HG03135 (cell line): ENCODE measurements at regions not wholly inside any gene's neighbourhood (a gene's known extent, or its start where the extent isn't known, plus 50 kb on each side); places are given as distances from the start of the nearest gene placed in this dataset.
"Not testable (repeated sequence)": the region's sequence is repeated elsewhere in the genome, so short reads cannot be mapped to it uniquely, and the experiment has no call there.

Source experiments
- ATAC-seq: cut with Tn5 transposase; IDR thresholded peaks from one replicate; pipeline ENCODE4 v1.9.1; 2021; ENCODE audit warnings: mild to moderate bottlenecking, moderate library complexity; ENCODE audit not compliant: unreplicated experiment

DNA sequence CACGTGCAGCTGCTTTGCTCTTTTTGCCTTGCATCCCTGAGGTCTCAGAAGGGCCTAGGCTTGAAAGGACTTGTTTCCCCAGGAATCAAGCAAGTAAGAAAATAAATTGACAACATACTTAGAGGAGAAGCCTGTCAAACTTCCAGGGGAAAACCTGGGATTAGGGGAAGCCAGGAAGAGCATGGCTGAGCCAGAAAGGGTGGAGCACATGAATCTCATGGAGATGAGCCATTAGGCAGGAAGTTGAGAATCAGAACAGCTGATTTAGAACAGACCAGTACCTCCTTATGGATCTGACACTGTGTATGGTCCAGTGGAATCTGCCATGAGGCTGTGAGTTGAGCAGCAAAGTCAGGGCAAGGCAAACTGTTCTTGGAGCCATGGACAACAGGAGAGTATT, 511.0 kb downstream of the RPIA start:
- not testable (repeated sequence) for ATAC-seq

DNA sequence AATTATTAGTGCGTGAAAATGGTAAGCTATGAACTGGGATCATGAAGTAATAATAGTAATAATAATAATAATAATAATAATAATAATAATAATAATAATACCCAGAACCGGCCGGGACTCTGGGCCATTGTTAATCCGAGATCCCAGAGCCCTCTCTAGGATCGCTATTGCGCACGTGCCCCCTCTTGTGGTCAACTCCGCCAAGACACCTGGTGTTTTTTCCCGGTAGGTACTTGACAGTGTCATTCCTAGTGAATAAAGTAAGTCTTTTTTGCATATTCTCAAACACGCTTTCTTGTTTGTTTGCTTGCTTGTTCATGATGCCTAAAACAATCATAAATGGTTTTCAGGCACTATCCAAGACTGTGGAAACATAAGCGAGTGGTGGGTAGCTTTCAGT, 513.7 kb downstream of the RPIA start:
- peak; percentile 71 for ATAC-seq

DNA sequence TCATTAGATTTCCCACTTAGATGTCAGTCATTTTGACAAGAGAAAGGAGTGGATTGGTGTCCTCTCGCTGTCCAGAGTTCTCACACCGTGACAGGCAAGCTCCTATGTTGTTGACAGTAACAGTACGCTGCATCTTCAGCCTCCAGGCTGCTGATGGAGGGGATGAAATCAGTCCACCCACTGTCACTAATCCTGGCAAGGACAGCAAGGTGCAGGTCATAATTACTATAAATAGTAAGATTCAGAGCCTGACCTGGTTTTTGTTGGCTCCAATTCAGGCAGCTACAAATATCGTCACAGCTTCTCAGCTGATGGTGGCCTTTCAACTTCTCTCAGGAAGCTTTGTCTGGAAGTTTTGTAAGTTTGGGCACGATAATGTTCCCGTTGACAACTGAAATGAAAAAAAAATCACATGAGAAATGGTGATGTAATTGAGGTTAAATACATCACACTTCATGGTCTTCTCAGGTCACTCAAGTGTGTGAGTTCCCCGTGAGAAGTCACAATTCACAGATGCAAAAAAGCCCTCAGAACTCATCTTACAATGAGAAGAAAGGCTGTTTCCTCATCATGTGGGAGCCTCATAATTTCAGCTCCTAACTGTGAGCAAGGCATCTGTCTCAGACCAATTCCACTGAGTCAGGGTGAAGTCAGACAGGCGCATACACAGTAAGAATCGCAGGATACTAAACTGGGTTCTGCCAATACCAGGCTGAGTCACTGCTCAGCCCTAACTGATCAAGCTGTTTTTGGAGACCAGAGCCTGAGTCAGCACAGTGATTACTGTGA, 516.9 kb downstream of the RPIA start:
- ATAC-seq = not testable (repeated sequence)

DNA sequence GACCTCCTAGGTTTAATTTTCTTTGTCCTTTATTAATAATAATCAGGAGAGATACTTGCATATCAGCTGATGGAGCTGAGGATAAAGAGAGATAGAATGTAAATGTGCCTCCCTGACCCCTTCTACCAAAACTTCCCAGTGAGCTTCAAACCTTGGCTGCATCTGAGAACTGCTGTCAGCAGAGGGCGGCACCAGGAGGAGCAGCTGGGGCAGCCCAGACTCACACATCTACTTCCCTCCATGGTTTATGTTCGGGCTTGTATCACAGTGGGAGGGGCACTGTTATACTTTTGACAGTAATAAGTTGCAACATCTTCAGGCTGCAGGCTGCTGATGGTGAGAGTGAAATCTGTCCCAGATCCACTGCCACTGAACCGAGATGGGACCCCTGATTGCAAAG, 521.7 kb downstream of the RPIA start:
- ATAC-seq = not testable (repeated sequence)

DNA sequence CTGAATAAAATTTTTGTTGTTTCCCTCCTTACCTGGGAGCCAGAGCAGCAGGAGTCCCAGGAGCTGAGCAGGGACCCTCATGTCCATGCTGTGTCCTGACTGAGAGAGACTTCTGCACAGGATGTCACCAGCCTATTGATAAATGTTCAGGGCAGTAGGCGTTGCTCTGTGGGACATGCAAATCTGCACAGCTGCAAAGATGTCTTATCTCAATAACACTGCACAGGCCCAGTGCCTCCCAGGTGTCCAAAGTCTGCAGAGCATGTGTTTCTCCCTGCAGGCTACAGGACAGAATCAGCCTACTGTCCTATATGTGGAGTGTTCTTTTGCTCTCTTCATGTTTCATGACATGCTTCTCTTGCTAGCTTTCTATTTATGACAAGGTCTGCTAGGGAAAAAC, 522.3 kb downstream of the RPIA start:
- ATAC-seq = not testable (repeated sequence)

DNA sequence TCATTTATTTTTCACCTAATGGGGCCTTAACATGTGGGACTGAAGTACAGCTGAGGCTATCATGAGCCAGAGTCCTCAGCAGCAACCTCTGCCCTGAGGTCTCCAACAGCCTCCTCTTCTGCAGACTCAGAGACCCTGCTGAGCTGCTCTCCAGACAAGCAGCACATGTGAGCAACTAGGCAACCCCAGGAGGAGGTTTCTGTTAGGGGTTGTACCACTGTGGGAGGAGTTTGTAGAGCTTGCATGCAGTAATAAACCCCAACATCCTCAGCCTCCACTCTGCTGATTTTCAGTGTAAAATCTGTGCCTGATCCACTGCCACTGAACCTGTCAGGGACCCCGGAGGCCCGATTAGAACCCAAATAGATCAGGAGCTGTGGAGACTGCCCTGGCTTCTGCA, 530.0 kb downstream of the RPIA start:
- ATAC-seq = not testable (repeated sequence)

DNA sequence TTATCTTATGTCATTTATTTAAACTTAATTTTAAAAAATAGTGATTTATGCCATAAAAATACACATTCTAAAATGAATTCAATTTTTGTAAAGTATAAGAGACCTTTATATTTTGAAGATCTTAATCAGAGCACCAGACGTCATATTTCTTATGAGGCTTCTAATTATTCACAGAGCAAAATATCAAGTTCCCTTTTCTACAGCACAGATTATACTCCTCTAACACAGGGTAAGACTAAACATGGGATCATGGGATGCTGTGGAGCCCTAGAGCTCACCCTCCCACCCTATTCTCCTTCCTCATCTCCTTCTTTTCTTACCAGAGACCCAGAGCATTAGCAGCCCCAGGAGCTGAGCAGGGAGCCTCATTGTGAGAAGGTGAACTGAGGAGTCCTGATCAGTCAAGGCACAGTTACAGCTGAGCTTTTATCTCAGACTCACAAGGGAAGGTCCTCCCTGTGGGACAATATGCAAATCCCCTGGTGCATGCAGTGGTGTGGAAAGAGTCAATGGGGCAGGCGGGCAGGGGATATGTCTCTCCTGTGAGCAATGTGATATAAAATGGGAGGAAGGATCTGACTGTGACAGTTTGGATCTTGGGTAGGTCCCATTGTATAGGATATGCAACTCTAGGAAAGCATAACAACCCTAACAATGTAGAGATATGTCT, 530.7 kb downstream of the RPIA start:
- ATAC-seq = not testable (repeated sequence)

DNA sequence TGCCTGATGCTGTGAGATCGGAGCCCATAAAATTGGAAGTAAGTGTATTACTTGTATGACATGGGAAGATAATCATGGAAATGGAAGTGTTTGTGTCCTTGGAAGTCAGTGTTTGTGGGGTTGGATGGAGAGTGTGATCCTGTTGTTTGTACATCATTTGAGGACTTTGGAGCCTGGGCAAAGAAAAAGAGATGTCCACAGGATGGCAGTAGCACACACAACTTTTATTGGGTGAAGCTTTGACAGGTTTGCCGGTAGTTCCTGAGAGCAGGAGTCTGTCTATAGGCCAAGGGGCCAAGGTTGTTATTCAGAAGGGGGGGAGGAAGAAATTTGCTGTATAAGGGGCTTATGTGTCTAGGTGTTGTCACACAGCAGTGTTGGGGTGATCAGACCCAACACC, 533.3 kb downstream of the RPIA start:
- not testable (repeated sequence) for ATAC-seq

DNA sequence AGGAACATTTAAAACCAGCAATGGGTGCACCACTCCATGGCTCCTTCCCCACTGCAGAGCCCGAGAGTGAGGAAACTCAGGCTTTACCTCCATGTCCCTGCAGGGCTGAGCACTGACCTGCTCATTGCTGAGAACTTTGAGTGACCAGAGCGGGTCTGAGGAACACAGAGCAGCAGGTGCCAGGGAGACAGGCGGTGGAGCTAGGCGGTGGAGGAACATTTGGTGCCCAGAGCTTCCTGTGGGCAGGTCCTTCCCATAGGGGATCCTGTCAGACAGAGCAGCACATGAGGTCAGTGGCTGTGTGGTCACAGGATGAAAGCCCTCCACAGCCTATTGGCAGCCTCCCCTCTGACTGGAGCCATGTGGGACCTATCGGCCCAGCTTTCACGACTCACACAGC, 538.5 kb downstream of the RPIA start:
- ATAC-seq = not testable (repeated sequence)

DNA sequence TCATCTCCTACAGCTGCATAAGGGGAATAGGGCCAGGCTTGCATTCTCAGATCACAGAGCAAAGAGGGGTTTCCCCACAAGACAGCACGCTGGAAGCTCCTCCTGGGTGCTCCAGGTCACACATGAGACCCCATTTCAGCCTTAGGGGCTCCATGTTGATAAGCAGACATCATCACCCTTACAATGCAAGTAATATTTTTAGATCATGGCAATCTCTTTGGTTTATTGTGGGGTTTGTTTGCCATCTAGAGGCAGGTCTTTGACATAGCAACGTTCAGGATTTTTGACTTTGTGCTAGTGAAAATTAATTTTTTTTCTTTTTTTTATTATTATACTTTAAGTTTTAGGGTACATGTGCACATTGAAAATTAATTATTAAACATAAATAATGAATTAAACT, 539.8 kb downstream of the RPIA start:
- not testable (repeated sequence) for ATAC-seq

DNA sequence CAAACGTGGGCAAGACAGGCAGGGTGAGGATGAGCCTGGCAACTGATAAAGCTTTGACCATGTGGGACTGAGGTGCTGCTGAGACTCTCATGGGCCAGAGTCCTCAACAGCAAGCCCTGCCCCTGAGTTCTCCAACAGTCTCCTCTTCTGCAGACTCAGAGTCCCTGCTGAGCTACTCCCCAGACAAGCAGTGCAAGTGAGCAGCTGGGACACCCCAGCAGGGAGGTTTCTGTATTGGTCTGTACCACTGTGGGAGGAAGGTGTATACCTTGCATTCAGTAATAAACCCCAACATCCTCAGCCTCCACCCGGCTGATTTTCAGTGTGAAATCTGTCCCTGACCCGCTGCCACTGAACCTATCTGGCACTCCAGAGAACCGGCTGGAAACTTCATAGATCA, 542.5 kb downstream of the RPIA start:
- ATAC-seq = not testable (repeated sequence)

DNA sequence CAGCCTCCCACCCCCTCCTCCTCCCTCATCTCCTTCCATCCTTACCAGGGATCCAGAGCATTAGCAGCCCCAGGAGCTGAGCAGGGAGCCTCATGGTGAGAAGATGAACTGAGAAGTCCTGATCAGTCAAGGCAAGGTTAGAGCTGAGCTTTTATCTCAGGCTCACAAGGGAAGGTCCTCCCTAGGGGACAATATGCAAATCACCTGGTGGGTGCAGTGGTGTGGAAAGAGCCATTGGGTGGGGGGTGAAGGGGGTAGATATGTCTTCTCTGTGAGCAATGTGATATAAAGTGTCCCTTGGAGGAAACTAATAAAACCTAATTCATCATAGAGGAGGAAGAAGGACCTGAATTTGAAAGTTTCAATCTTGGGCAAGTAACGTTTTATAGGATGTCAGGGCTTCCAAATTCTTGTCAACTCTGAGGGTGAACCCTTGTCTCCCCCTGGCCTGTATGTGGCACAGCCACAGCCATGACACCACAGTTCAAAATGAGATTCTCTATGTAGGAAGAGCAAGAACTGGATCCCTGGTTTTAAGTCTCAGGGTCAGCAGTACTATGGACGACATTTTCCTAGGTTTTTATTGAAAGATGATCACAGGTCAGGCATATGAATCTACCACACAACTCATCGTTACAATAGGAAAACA, 543.5 kb downstream of the RPIA start:
- ATAC-seq = not testable (repeated sequence)

DNA sequence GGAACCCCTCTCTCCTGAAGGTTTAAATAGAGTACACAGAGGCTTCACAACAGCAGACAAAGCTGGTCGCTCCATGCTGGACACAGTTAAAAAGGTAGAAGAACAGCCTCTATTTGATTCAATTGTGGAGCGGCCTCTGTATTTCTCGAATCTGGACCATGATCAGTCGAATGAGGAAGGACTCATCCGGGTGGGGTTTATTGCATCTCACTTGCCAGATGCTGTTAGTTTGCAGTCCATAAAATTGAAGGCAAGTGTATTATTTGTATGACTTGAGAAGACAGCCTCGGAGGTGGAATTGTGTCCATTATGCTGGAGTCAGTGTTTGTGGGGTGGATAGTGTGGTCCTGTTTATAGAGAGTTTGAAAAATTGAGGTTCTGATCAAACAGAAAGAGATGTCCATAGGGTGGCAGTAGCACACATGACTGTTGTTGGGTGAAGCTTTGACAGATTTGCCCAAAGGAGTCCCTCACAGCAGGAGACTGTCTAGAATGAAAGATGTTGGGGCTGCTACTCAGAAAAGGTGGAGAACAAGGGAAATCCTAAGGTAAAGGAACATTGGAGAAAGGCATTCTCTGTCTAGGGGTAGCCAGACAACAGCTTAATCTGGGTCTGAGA, 545.5 kb downstream of the RPIA start:
- not testable (repeated sequence) for ATAC-seq

DNA sequence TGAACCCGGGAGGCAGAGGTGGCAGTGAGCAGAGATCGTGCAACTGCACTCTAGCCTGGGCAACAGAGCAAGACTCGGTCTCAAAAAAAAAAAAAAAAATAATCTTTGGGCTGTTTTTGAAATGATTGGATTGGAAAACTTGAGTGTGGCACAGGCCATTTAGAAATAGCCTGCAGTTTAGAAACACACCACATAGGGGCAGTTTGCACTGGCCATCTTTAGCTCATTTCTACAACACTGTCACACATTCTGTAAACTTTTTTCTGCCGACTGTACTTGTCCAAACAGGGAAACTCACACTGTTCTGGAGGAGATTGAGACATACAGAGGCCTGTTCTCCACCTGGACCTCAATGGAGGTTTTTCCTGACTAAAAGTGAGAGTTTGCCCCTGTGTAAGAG, 546.3 kb downstream of the RPIA start:
- not testable (repeated sequence) for ATAC-seq

DNA sequence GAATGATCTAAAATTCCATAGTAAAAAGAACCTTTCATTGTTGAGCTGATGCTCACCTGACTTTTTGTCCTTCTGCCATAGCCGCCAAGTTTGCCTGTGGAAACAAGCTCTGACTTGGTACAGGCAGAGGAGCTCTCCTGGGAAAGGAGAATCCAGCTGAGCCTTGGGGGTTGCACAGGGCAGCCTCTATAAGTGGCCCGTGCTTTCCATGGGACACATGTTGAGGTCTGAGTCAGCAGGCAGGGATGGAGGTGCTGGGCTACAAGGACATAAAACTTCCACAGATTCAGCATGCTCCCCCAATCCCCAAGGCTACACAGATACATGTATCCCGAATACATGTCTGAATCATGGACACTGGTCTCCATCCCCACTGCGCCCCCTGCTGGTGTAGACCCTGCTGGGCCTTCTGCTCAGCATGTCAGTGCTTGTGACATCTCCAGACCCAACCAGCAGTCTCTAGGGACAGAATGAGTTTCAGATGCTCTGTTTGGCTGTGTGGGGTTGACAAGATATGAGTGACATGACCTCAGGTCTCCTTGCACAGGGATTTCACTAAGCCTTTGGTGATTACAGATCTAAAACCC, 551.7 kb downstream of the RPIA start:
- peak; percentile 97 for ATAC-seq

DNA sequence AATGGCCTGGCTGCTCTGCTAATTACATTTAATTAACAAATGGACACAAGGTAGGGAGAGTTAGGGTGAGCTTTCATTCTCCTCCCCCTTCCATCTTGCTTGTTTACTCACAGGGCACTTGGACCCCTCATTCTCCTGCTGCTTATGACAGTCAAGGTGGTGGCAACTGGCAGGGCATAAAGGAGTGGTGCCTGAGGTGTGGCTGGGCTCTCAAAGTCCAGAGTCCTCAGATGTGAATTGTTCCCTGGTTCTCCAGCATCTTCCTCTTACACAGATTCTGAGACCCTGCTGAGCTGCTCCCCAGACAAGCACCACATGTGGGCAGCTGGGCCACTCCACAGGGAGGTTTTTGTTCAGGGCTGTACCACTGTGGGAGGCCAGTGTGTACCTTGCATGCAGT, 552.9 kb downstream of the RPIA start:
- not testable (repeated sequence) for ATAC-seq

DNA sequence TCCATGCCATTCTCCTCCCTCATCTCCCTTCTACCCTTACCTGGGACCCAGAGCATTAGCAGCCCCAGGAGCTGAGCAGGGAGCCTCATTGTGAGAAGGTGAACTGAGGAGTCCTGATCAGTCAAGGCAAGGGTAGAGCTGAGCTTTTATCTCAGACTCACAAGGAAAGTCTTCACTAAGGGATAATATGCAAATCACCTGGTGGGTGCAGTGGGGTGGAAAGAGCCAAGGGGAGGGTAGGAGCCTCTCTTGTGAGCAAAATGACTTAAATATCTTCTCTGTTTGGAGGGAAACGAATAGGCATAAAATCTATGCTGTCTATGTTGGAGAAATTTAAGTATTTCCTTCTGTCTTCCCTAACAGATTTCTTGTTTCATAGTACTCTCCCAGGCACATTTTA, 554.0 kb downstream of the RPIA start:
- ATAC-seq = not testable (repeated sequence)

DNA sequence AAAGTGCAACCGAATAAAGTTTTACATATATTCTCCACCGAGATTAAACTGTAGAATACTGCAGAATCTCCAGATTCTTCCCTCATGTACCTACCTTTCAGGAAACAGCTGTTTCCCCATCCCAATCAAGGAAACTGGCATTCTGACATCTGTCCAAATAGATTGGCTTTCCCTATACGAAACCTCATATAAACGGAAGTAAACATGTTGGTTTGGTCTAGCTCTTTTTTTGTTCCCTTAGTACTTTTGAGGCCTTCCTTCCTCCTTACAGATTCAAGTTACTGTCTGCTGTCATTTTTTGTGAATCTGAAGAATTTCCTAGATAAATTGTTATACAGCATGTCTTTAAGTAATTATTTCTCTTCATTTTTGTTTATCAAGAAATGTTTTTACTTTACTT, 554.6 kb downstream of the RPIA start:
- ATAC-seq = not testable (repeated sequence)

DNA sequence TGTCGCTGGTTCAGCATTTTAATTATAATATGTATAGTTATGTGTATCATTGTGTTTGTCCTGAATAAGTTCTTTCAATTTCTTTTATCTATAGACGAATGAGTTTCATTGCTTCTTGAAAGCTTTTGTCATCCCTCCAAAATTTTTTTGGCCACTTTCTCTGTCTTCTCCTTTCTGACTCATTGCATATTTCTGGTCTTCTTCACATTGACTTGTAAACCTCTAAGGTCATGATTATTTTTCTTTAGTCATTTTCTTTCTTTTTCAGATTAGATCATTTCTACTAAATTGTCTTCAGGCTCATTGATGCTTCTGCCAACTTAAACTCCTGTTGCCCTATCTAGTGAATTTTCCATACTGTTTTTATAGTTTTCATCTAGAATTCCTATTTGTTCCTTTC, 555.1 kb downstream of the RPIA start:
- ATAC-seq = not testable (repeated sequence)

DNA sequence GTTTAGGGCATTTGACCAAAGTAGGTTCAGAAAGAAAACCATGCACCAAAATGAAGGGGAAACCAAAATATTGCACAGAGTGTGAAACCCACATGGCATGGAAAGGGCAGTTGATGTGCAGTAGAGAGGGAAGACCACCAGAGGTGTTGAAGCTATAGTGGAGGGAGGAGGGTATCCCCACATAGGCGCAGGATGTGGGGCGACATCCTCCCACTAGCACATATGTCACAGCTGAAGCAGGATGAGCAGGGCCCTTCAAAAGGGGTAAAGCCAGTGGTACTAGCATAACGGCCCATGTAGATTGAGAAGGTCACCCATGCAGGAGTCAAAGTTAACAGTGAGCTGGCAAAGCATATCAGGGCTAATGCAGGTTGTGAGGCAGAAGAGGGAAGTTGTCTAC, 563.5 kb downstream of the RPIA start:
- ATAC-seq = not testable (repeated sequence)

DNA sequence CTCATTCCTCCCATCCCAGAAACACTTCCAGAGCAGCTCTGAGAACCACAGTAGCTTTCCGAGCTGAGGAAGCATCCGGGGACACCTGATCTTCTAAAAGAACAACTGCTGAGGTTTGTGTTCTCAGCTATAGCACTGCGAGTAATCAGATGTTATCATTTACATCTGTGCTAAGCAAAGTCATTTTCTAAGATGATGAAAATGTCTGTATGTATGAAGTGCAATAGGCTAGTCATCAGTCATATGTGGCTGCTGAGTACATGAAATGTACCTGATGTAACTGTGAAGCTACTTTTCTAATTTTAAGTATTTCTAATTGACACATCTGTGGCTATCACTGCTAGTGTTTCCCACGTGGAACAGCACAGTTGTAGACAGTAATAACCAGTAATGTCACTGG, 582.0 kb downstream of the RPIA start:
- ATAC-seq = not testable (repeated sequence)
